ENCODE measurements at regions not wholly inside any gene's neighbourhood (a gene's known extent, or its start where the extent isn't known, plus 50 kb on each side); places are given as distances from the start of the nearest gene placed in this dataset.
"Not testable (repeated sequence)": the region's sequence is repeated elsewhere in the genome, so short reads cannot be mapped to it uniquely, and the experiment has no call there.

- no peak for DNase-seq (ENCODE audit: low read depth in 2 of 2)
These were observed 151.4 kb upstream of the EEA1 start for GRCh38 chr12:93080452-93080851.

- DNase-seq (ENCODE audit: low read depth in 2 of 2), result peak; percentile 26 to 39
These were observed 152.1 kb upstream of the EEA1 start for GRCh38 chr12:93080994-93081809.

GRCh38 chr12:93081810-93082165 lies 152.7 kb upstream of the EEA1 start:
- no peak for DNase-seq (ENCODE audit: low read depth in 2 of 2)

GRCh38 chr12:93085383-93086287 lies 156.5 kb upstream of the EEA1 start:
- no peak for DNase-seq (ENCODE audit: low read depth in 2 of 2)

- no peak for DNase-seq (ENCODE audit: low read depth in 2 of 2)
These were observed 157.2 kb upstream of the EEA1 start for GRCh38 chr12:93086288-93086727.

- no peak for DNase-seq (ENCODE audit: low read depth in 2 of 2)
These were observed 158.9 kb upstream of the EEA1 start for GRCh38 chr12:93087840-93088610.

GRCh38 chr12:93089805-93090569 lies 160.9 kb upstream of the EEA1 start:
- peak in 1 of 2 experiments; percentile 49 for DNase-seq (ENCODE audit: low read depth in 2 of 2)

- peak; percentile 38 to 51 for DNase-seq (ENCODE audit: low read depth in 2 of 2)
These were observed 161.7 kb upstream of the EEA1 start for GRCh38 chr12:93090731-93091172.

GRCh38 chr12:93091886-93092648 lies 163.0 kb upstream of the EEA1 start:
- DNase-seq (ENCODE audit: low read depth in 2 of 2), result no peak

GRCh38 chr12:93092649-93092945 lies 163.5 kb upstream of the EEA1 start:
- no peak for DNase-seq (ENCODE audit: low read depth in 2 of 2)

- no peak for DNase-seq (ENCODE audit: low read depth in 2 of 2)
These were observed 164.1 kb upstream of the EEA1 start for GRCh38 chr12:93093243-93093642.

GRCh38 chr12:93094222-93094621 lies 165.1 kb upstream of the EEA1 start:
- not testable (repeated sequence) for DNase-seq (ENCODE audit: low read depth in 2 of 2)

GRCh38 chr12:93094988-93095737 lies 166.1 kb upstream of the EEA1 start:
- no peak for DNase-seq (ENCODE audit: low read depth in 2 of 2)

GRCh38 chr12:93097417-93097816 lies 168.3 kb upstream of the EEA1 start:
- no peak for DNase-seq (ENCODE audit: low read depth in 2 of 2)

- DNase-seq (ENCODE audit: low read depth in 2 of 2), result no peak
These were observed 169.0 kb upstream of the EEA1 start for GRCh38 chr12:93098077-93098476.

- DNase-seq (ENCODE audit: low read depth in 2 of 2), result no peak
These were observed 170.7 kb upstream of the EEA1 start for GRCh38 chr12:93099792-93100191.

GRCh38 chr12:93100610-93101009 lies 171.5 kb upstream of the EEA1 start:
- DNase-seq (ENCODE audit: low read depth in 2 of 2), result peak; percentile 77 to 84

- DNase-seq (ENCODE audit: low read depth in 2 of 2), result no peak
These were observed 172.3 kb upstream of the EEA1 start for GRCh38 chr12:93101367-93101766.

GRCh38 chr12:93102312-93102711 lies 173.2 kb upstream of the EEA1 start:
- DNase-seq (ENCODE audit: low read depth in 2 of 2), result no peak

- DNase-seq (ENCODE audit: low read depth in 2 of 2), result no peak
These were observed 173.6 kb upstream of the EEA1 start for GRCh38 chr12:93102744-93103143.

All from fibroblast of skin of left quadriceps (primary cell).